Cortex of kidney (tissue), 1 donor: ENCODE measurements at regions not wholly inside any gene's neighbourhood (a gene's known extent, or its start where the extent isn't known, plus 50 kb on each side); places are given as distances from the start of the nearest gene placed in this dataset.

Experiments
- DNase-seq: peaks from one replicate; lab custom pipeline; 2025; lab: John Stamatoyannopoulos, UW

DNA sequence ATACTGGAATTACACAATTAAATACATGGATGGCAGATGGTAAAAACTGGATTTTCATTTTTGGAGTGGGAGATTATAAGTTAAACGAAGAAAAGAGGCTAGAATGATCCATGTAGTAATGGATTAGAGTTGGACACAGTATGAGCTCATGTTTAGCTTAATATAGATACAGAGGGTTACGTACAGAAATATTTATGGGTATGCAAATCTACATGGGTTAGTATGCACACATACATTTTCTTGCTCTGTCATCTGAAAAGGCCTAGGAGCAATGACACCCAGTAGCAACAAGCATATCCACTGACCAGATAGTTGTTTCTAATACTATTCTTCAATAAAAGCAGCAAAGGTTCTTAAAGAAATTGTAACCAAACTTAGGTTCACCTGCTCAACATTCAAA is 366.4 kb downstream of the SEMA3D start:
- no peak for DNase-seq

DNA sequence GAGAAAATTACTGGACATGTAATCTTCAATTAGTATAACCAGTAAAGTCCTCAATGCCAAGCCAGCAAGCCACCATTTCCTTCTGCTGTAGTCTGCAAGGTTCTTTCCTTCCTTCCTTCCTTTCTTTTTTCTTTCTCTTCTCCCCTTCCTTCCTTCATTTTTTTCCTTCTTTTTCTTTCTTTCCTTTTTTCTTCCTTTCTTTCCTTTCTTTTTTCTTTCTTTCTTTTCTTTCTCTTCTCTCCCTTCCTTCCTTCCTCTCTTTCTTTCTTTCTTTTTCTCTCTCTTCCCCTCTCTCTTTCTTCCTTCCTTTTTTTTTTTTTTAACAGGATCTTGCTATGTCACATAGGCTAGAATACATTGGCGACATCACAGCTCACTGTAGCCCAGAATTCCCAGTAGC is 369.8 kb downstream of the SEMA3D start:
- DNase-seq: no peak

DNA sequence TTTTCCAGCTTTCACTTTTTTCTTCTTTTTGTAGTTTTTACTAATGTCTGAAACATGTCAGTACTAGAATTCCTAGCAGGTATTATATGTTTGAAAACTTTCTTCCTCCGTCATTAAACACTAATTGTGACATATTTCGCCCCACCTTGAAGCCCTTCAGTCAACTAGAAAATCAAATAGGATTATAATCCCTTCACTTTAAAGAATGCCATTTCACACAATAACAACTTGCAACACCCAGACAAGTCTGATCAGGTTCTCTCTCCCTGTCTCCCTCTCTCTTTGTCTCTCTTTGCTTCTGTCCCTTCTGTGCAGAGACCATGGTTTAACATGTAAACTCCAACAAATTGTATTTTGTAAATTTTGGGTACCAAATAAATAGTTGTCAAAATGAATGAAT is 373.5 kb downstream of the SEMA3D start:
- DNase-seq: no peak

DNA sequence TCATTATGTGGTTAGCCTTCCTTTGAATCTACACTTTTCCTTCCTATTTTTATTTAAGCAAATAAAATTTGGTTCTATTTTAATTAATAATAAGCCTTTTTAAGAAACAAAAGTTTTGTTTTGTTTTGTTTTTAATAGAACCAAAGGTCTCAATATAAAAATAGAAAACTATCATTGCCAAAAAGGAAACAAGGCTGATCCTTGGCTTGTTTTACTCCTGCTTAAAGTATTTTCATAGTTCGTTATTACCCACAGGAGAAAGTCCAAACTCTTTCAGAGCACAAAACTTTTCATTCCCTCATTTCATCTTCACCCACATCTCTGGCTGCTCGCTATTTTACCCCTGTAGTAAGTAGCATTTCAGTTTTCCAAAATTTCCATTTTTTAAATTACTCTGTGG is 374.8 kb downstream of the SEMA3D start:
- DNase-seq: no peak

DNA sequence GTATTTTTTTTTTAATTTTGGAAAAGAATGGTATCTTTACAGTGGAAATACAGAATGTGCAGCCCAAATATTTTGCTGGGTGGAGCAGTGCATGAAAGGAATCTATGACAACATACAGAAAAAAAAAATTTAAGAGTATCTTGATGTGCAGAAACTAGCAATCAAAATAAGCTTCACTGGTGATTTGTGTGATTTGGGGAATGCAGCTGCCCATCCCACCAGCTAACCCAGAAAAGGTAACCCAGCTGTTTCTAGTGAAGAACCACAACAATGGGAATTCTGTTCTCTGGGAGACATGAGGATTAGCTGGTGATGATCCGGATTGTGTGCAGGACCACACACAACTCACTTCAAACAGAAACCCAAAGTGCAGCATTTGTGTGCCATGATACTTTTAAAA is 375.5 kb downstream of the SEMA3D start:
- no peak for DNase-seq

DNA sequence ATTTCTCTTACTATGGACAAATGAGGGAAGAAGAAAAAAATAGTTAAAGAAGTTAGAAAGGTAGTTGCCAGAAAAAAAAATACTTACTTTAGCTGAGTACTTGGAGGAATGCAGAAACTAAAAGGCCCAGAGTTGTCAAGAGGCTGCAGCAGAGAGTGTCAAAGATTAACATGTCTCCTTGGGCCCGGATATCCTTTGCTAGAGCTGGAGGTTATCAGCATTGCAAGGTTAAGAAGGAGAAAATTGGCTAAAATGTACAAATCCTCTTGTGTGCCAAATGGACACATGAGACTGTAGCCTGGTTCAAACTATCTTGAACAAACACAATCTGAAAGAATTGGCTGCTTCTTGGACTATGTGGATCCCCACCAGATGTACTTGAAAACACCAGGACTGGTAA is 377.0 kb downstream of the SEMA3D start:
- DNase-seq: no peak

DNA sequence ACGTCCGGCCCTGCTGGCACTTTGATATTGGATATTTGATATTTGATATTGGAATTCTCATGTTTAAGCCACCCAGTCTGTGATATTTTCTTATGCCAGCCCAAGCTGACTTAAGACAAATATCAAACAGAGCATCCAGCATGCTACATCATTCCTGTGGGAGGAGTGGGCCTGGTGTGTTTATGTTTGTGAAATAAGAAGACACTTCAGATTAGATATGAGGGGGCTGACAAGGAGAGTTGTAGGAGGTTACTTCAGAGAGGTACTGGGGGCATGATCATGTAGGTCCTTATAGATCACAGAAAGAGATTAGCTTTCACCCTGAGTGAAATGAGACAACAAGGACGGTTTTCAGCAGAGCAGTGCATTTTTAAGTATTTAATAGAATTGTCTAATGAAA is 382.9 kb downstream of the SEMA3D start:
- no peak for DNase-seq

DNA sequence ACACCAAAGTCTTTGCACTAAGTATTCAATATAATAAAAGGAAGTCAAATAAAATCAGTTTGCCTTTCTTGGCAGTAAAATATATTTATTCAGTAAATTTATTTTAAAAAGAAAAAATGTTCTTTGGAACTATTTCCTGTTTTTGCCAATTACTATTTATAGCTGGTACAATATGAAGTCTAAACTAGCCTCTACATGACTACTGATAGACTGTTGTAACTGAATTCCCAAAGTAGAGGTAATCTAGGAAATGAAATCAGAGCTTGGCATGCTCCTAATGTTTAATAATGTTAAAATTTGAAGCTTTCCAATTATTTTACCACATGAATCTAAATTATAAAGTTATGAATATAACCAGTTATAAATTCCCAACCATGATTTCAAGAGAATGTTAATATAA is 385.5 kb downstream of the SEMA3D start:
- no peak for DNase-seq

DNA sequence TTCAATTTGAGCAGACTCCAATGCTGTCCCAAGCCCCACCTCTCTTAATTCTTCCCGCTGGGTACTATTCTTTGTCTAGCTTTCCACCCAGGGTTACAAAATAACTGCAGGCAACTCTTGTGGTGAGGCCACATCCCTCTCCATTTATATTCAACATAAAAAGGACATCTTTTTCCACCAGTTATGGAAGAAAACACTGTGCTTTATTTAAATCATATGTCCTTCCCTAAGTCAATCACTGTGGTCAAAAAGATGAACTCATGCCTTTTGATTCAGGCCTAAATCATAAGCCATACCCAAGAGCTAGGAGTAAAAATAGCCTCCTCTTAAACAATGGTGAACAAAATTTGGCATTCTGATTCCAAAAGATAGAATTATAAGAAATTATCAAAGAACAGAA is 386.0 kb downstream of the SEMA3D start:
- no peak for DNase-seq

DNA sequence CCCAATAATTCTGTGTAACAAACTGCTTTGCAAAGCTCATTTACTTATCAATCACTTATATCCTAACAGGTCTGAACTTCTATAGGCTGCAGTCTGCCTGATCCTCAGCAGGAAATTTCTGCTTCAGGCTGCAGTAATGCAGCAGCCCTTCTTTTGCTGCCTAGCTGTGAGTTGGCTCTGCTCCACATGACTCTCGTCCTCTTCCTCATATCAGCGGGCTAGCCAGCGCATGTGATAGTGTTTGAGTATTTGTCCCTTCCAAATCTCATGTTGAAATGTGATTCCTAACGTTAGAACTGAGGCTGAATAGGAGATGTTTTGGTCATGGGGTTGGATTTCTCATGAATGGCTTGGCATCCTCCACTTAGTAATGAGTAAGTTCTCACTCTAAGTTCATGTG is 387.8 kb downstream of the SEMA3D start:
- no peak for DNase-seq

DNA sequence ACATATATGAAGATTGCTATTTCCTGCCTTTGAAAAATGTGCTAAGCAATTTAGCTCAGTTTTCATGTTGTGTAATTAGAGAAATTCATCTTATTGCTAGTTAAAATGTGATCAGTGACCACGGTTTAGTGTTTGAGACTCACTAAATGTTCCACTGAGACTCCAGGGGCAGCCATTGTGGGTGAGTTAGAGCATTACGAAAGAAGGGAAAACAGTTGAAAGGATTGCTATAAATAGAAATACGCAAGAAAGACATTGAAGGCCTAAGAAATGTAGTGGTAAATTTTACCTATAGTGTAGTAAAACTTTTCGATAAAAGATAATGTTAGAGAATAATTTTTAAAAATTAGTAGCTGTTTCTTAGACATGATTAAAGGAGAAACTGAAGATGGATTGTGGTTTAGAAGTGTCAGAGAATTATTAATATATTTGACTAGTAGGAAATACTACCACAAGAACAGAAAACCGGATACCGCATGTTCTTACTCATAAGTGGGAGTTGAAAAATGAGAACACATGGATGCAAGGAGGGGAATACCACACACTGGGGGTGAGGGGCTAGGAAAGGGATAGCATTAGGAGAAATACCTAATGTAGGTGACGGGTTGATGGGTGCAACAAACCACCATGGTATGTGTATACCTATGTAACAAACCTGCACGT is 394.5 kb downstream of the SEMA3D start:
- DNase-seq: no peak

DNA sequence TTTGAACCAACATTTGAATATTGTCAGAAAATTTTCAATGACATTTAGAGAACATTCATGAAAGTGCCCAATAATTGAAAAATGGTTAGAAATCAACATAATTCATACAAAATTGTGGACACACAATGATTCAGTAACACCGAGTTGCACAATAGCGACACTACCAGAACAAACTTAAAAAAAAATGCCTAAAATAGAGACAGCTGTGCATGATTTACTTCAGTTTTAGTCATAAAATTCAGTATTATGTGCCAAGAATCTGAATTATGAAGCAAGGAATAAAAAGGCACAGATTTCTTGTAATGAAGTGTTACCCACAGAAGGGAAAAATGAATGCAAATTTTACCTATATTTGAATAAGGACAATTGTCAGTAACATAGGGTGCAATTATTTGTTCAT is 396.0 kb downstream of the SEMA3D start:
- no peak for DNase-seq

DNA sequence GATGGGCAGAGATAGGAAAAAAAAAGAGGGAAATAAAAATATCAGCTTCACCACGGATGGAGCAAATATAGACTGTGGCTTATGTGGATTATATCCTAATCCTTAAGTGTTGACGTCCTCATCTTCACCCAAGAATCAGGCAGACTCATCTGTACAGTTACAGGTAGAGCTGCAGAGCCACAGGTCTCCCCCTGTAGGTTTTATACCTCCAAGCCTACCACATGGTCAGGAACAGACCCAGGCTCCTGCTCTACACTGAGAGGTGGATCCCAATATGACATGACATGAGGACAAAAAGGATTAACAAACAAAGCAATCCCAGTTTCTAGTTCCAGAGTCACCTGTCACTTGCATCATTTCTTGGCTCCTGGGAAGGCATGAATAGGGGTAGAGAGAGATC is 400.8 kb downstream of the SEMA3D start:
- no peak for DNase-seq

DNA sequence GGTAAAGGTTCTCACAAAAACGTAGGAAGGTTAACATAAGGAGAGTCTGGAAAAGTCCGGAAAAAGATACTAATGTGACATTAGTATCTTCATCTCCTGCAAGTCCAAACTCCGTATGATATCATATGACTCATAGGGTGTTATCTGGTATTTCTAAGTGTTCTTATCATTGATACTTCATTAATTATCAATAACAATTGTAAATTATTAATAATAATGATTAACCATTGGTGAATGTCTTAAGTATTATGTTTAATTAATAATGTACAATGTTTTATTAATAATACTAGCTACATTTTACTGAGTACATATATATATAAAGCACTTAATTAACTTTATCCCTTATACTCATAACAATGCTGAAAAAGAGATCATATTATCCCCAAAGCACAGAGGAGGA is 402.4 kb downstream of the SEMA3D start:
- no peak for DNase-seq

DNA sequence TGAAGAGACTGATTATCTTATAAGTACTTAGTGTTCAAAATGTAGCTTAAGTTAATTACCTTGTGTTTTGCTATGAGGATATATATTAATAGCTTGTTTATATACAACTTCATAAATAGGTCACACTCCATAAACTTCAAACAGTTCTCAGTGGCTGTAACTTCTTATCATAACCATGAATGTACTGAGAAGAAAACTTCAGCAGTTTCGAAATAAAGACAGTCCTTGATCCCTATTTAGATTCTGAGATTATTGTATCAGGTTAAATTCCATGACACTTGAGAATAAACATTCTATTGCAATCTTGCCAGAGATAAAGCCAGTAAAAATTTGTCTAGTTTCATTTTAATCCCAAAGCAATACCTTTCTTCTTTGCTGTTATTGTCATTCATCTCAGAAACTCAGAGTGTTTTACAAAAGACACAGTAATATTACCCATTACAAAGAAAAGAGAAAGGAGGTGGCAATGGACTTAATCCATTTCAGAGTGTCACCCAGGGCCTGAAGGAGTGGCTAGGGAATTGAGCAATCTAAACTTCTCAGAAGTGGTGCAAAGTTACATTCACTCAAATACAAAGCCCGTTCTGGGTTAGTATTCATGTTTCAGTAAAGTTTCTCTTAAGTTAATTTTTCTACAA is 403.6 kb downstream of the SEMA3D start:
- no peak for DNase-seq

DNA sequence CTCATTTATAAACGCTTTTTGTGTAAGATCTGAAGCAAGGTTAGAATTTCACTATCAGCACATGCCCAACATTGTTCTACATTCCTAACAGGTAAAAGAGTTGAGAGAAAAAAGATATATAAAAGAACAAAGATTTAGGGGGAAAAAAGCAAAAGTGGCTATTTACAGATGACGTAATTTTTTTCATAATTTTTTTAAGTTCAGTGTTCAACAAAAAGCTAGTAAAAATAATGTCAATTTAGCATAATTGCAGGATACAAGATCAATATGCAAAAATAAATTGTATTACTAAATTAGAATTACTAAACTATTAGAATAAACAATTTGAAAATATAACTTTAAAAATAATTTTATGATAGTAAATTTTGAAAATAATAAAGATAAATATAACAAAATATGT is 405.0 kb downstream of the SEMA3D start:
- no peak for DNase-seq

DNA sequence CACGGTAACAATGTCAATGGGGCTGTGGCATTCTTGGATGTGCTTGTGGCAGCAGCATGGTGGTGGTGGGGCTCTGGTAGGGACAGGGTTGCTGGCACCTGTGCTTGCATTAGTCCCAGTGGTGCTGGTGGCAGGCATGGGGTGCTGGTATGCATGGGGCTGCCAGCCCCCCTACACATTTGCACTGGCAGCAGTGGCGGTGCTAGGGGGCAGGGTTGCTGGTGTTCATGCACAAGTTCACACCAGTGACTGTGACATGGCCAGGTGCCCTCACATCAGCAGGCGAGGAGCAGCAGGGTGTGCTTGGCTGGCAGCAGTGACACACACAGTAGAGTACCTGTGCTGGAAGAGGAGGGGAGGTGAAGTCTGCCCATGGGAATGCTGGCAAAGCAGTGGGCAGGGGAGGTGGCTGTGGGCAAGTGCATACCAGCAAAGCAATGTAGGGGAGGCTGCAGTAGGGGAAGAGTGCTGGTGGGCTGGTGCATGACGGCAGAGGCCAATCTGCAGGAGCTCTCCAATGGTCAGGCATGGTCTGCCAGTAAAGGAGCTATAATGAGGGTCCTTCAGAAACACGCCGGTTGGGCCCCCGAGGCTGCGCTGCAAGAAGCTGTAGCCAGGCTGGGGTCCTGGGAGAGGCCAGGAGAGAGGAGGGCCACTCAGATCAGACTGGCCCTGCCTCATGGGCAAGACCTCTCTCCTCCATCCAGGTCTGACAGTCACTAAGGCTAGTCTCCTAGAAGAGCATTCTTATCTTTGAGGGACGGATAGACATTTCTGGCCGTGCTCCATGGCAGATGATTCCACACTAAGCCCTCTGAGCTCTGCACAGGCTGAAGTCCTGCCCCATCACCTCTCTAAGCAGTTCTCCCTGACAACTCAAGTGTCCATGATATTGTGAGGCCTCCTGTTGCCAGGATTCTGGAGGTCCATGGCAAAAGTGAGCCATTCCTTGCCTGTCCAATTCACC is 406.4 kb downstream of the SEMA3D start:
- no peak for DNase-seq

DNA sequence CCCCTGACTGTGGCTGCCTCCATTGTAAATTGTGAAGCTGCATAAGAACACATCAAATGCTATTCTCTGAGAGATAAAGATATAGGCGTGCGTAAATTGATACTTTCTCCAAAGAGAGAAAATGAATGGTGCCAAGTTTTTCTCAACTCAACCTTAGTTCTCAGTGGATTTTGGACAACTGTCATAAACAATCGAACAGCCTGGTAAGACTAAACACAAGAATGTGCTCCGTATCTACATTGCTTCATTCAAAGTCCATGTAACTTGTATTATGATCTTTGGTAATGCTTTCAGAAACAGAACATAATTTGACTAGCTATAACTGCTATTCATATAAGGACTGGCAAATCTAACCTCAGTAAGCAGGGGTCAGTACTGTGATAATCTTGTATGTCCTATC is 429.1 kb downstream of the SEMA3D start:
- no peak for DNase-seq

DNA sequence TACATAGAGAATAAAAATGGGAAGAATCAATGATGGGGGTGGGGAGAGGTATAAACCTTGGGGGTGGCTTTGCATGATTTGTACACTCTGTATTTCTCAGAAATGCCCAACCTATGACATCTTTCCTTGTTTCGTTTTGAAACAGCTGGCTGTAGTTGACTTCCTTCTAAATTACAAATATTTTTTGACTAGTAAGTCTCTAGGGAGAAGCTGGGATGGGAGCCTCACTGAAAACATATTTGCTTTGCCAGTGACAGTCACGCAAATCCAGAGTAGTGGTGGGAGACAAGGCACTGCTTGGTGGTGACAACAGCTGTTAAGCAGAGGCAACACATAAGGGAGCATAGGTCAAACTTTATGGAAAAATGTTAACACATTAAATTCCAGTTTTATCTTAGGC is 440.5 kb downstream of the SEMA3D start:
- DNase-seq: no peak

DNA sequence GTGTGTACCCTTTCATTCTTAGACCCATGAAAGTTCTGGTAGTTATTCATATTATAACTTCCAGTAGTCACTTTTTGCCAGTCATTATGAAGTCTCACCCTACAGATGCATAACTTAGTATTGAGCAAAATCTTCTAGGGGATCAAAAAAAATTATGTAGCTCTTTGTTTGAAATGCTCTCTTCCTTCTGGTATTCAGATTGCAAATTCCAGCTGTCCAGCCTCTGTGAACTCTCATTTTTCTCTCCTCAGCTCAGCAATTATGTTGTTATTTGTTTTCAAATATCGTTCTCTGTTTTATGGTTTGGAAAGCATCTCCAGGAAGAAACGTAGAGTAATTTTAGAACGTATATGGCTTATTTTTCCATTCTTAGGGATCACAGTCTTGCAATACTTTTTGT is 442.5 kb downstream of the SEMA3D start:
- no peak for DNase-seq

DNA sequence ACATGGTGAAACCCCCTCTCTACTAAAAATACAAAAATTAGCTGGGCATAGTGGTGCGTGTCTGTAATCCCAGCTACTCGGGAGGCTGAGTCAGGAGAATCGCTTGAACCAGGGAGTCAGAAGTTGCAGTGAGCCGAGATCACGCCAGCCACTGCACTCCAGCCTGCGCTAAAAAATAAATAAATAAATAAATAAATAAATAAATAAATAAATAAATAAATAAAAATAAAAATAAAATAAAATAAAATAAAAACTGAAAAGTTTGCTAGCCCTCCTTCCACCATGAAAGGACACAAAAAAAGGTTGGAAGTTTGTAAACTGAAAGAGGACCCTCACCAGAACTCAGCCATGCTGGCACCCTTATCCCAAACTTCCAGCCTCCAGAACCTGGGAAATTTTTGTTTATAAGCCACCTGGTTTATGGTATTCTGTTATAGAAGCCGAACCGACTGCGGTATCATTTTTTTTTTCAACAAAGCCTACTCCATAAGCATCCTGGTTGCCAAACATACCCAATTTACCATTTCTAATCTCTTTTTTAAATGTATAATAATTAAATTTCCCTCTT is 448.2 kb downstream of the SEMA3D start:
- DNase-seq: no peak

DNA sequence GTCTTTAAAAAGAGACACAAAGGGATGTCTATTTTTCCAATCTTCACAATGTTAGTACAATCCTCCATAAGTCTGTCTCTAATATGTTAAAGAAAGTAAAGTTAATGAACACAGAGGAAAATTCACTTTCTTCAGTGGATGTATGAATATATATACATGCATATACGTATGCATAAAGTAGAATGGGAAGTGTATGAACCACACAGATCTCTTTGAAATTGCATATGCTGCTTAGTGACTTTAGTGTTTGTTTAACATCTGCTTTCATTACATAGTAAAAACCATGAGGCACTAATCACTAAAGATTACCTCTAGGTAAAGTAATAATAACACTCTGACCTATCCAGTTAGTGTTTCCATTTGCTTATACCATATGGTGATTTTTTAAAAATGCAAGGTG is 451.2 kb downstream of the SEMA3D start:
- no peak for DNase-seq

DNA sequence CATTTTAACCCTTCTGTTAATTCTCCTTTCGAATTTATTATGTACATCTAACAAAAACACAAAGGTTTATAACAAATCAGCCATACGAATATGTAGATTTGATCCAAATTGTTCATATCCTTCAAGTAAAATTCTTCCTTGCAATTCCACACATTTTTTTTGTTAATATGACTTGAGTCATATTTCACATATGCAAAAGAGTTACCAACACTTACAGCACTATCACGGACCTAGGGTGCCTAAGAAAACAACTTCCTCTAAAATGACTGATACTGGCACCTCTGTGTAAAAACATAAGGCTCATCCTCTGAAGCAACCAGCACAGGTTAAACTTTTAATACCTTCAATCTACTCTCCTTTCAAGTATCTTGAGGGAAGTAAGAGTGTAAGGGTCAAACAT is 451.8 kb downstream of the SEMA3D start:
- no peak for DNase-seq
